RKO (cell line): ENCODE measurements at regions not wholly inside any gene's neighbourhood (a gene's known extent, or its start where the extent isn't known, plus 50 kb on each side); places are given as distances from the start of the nearest gene placed in this dataset.
"Not testable (repeated sequence)": the region's sequence is repeated elsewhere in the genome, so short reads cannot be mapped to it uniquely, and the experiment has no call there.

Experiments used
- DNase-seq: peaks from one replicate; pipeline ENCODE4 v3.0.0-alpha.2; 2016; ENCODE audit warnings: low spot score

DNA sequence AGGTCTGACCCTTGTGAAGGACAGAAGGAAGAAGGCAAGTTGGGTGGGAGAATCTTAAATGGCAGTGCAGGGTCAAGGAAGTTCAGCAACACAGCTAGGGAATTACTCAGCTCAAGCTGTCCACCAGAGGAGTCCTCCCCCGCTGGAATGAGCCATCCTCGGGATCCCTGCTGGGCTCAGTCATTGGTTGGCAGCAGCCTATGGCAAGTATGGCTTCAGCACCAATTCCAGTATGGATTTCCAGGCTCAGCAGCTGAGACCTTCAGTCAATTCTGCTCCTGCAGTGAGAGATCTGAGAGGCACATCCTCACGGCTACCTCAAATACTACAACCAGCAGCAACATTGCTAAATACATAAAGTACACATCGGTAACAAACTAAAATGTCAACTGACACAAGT, 280.6 kb upstream of the PIK3R1 start:
- DNase-seq: peak; percentile 20

DNA sequence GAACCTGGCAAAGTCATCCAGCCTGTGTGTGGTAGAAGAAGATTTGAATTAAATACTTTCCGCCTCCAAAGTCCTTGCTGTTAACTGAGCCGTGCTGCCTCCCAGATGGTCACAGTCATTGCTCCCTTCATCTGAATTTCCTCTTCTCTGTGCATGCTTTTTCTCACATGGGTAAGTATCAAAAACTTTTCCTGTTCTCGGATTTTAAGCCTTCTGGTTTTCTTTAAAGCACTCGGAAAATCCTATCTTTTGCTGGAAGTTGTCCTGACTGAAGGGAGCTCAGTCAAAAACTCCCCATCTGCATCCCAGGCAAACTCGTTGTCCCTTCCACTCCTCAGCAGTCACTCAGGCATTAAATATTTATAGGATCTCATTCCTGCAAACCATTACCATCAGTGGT, 290.0 kb upstream of the PIK3R1 start:
- DNase-seq: no peak

DNA sequence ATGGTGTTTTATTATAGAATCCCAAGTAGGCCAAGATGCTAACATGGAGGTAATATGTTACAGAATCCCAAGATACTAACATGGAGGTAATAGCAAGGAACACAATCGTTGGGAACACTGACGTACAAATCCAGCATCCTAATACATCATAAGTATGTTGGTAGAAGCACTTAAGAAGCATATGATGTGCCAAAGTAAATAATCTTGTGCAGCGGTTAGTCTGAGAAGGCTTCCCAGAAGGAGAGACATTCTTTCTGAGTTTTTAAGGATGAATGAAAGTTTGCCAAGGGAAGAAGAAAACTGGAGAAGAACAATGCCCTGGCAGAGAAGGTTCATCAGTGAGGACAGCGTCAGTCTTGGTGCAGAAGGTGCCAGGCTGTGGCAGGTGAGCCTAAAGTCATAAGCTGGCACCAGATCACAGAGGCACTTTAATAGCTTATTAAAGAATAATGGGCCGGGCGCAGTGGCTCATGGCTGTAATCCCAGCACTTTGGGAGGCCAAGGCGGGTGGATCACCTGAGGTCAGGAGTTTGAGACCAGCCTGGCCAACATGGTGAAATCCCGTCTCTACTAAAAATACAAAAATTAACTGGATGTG, 294.5 kb upstream of the PIK3R1 start:
- DNase-seq: no peak

DNA sequence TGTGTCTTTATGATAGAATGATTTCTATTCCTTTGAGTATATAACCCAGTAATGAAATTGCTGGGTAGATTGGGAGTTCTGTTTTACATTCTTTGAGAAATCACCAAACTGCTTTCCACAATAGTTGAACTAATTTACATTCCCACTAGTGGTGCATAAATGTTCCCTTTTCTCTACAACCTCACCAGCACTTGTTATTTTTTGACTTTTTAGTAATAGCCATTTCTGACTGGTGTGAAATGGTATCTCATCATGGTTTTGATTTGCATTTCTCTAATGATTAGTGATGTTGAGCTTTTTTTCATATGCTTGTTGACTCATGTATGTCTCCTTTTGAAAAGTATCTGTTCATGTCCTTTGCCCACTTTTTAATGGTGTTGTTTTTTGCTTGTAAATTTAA, 296.0 kb upstream of the PIK3R1 start:
- DNase-seq: not testable (repeated sequence)

DNA sequence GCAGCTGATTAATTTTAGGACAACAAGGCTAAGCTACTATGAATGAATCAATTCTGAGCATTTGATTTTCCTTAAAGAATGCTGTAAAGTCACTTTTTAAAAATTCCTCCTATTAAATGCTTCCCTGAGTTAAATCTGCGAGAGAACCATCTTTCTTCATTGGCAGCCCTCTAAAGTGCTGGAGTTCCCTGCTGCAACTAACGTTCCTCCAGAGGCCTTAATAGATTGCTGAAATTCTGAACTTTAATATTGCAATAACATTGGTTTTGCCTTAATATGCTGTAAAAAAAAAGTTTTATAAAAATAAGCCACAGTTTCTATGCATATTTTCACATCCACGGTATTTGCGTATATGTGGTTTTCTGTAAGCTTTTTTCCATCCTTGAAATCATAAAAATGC, 298.0 kb upstream of the PIK3R1 start:
- no peak for DNase-seq

DNA sequence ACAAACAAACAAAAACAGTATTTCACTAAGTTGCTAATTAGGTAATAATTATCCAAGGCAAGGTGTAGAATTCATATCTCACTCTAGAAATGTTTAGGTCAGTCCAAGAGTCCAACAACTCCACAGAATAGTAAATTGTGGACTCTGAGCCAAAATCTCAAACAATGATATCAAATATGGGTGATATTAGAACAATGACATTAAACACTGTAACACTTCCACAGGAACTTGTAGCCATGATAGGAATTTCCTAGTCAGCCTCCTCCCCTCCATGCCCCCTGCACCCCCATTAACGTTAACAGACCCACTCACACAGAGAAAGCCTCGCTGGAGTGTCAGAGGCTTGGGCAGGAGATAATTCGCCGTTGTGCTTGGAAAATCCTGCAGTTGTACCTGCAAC, 305.0 kb upstream of the PIK3R1 start:
- DNase-seq: no peak

DNA sequence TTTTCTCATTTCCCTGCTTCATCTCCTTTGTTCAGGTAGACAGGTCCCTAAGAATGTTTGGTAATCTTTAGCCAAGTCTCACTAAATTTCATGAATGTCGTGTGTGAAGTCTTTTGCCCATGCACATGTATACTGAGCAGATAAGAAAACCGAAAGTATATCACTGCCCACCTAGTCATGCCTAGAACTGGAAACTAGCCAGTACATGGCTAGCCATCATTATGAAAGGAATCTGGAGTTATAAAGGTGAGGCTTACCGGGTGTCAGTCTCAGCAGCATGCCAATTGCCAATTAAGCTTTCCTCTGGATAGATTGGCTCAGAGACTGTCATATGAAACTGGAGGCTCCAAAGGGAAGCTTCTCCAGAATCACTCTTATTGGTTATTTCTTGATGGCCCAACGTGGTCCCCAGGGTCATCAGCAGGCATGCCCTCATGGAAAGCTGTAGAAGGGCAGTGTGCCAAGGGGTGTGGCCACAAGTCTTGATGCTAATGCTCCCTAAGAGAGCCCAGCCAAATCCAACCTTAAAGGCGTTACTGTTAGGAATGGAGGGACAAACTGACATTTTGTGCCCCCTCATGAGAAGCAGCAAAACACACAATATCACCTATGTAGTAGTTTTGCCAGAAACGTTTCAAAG, 307.3 kb upstream of the PIK3R1 start:
- no peak for DNase-seq

DNA sequence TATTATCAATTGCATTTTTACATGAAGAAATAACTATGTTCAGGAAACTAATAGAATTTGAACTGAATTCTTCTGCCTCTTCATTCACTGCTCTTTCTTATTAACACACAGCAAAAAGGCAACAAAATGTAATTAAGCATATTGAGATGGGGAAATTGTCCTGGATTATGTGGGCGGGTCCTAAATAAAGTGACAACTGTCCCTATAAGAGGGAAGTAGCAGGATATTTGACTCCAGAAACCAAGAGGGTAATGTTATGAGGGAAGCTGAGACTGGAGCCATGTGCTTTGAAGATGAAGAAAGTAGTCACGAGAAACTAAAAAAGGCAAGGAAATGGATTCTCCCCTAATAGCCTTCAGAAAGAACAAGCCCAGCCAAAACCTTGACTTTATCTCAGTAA, 311.2 kb upstream of the PIK3R1 start:
- DNase-seq: no peak

DNA sequence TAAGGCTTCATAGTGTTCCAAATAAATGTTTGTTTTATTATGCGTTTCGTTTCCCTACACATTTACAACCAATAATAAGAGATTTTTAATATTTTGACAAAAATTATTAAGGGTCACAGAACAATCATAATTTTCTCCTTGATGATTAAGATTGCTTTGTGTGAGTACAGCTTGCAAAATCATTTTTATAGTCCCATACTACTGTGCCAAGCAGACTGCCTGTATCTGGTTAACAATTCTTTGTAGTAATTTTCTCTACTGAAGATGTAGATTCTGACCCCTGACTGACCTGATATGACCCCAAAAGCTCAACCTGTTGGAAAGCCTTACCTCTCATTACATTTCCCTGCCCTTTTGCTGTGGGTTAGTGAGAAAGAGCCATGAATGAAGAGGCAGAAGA, 311.9 kb upstream of the PIK3R1 start:
- DNase-seq: no peak

DNA sequence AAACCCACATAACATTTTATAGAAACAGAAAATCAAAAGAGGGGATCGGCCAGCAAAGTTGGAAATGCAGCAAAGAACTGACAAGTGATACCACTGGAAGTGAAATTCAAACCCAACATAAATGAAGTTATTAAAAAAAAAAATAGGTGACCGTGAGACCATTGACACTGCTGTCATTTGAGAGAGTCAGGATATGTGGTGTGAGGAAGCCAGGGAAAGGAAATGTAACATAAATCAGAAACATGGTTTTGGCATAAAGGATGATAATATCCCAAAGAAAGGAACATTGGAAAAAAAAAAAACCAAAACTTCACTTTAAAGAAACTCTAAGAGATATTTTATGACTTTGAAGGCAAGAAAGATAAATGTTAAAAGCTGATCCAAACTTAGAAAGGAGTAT, 312.4 kb upstream of the PIK3R1 start:
- DNase-seq: no peak

DNA sequence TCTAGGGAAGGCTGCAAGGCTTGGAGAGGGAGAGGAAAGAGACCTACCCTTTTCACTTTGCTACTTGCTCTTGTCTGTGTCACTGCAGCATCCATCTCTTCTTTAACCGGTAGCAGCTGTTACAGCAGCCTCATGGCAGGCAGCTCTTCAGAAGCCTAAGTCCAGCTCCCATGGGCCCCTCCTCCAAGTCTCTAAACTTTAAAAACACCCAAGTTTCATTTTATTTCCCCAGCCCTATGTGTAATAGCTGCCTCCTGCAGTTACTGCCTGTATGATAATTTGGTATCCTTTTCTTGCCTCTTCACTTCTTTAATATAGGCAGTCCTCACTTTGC, 313.1 kb upstream of the PIK3R1 start:
- DNase-seq: no peak

DNA sequence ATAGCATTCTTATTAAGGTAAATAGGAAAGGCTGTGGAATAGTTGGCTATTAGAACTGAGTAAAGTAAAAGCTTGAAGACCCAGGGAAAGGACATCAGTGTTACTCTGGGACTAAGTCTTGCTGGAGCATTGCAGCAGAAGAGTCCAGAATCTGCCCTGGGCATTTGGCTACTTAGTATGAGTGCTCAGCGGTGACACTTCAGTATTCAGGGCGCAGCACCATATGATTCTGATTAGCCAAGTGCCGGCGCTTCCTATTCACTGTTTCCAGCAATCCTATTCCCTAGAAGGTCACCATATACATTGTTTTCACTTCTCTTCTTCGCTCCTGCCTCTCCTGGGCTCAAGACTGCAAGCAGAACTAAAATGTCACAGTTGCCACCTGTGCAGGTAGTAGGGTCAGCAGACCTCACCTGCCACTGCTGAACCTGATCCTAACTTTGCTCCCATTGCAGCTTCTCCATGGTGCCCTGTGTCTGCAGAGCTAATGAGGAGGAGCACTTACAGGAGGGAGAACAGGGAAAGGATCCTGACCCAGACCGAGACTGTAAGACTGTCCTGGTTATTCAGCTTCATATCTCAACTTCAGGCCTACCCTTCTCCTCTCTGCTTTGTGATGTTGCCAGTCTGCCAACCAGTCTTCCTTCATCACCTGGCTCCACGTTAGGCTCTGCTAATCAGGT, 313.6 kb upstream of the PIK3R1 start:
- DNase-seq: no peak

DNA sequence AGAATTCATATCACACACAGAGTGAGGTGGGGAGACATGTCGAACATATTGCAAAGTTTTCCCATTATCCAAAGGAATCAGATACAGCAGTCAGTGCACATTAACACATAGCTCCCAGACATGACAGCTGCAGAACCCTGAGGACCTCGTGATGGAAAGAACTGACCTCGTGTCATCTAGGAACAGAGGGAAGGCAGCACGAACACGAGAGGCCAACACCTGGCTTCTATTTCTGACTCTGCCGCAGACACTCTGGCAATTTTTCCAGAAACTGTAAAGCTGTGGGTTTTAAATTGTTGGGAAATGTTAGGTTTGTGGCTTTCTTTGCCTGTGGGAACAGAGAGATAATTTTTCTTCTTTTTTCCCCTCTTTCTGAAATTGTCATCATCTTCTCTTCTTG, 315.0 kb upstream of the PIK3R1 start:
- DNase-seq: no peak

DNA sequence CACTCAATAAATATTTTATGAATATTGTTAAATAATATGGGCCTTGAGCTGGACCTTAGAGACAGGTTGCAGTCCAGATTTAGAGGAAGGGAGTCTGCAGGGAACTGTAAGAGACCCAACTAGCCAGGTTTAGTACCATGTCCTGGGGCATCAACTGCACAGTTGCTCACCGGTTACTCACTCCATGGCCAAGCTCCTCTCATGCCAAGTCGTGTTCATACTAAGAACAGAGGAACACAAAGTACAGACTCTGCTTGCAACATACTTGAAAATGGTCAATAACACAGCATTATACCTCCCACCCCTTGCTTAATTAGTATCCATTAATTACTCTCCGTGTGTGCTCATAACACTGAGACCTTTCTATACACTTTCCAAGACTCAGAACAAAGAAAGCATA, 317.6 kb upstream of the PIK3R1 start:
- no peak for DNase-seq

DNA sequence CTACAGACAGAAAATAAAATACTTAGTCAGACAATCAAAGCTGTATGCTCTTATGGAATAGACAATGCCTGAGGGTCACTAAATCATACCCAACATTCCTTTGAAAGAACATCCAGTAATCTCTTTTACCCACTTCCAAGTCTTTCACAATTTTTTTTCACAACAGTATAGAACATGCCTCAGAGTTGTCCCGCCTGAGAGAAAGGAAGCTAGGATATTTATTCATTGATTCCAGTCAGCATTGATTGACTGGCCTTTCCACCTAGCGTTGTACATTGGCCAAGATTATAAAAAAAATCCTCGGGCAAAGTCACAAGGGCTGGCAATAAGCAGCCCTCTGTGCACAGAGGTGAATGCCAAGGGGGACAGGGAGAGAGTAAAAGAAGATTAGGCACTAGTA, 318.1 kb upstream of the PIK3R1 start:
- DNase-seq: no peak

DNA sequence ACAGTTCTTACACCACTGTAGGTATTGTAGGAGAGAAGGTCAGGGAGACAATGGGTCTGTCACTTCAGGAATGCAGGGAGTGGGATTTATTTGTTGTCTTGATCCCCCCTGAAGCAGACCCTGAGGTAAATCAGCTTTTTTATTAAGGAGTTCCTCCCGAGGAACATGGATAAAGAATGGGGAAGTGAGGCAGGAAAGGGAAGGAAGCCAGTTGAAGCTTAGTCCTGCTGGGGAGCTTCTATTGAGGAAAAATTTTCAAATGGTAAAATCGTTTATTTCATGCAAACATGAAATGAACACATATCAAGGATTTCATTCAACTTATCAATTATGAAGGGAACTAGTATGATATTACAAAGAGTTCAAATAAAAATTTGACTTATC, 318.6 kb upstream of the PIK3R1 start:
- no peak for DNase-seq

DNA sequence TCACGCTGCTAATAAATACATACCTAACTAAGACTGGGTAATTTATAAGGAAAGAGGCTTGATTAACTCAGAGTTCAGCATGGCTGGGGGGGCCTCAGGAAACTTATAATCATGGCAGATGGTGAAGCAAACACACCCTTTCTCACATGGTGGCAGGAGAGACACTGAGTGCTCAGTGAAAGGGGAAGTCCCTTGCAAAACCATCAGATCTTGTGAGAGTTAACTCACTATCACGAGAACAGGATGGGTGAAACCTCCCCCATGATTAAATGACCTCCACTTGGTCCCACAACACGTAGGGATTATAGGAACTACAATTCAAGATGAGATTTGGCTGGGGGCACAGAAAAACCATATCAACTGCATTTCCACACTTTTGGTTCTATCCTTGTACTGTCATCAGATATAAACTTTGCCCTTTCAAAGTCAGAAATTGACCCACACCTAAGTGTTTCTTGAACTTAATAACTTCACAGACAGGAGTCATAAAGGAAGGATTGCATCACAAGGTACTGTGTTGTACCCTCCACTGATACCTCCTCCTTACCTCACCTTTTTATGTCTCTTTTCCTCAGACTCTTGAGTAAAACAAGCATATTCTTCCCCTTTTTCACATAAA, 319.1 kb upstream of the PIK3R1 start:
- DNase-seq: no peak

DNA sequence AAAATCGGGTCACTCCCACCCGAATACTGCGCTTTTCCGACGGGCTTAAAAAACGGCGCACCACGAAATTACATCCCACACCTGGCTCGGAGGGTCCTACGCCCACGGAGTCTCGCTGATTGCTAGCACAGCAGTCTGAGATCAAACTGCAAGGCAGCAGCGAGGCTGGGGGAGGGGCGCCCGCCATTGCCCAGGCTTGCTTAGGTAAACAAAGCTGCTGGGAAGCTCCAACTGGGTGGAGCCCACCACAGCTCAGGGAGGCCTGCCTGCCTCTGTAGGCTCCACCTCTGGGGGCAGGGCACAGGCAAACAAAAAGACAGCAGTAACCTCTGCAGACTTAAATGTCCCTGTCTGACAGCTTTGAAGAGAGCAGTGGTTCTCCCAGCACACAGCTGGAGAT, 325.7 kb upstream of the PIK3R1 start:
- not testable (repeated sequence) for DNase-seq

DNA sequence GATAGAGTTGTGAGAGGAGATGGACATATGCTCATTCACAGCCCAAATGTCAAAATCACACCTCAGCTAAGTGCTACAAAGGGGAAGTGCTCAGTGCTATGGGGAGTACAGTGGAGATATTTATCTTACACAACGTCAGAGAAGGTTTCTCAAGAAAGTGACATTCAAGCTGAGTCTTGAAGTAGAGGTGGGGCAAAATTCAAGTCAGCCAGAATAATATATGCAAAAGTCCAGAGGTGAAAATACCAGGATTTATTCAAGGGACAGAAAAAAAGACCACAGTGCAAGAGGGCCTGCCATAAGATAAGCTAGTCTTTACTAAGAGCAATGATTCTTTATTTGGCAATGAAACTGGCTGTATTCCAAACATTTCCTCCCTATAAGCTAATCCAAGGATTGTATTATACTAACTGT, 327.8 kb upstream of the PIK3R1 start:
- DNase-seq: no peak

DNA sequence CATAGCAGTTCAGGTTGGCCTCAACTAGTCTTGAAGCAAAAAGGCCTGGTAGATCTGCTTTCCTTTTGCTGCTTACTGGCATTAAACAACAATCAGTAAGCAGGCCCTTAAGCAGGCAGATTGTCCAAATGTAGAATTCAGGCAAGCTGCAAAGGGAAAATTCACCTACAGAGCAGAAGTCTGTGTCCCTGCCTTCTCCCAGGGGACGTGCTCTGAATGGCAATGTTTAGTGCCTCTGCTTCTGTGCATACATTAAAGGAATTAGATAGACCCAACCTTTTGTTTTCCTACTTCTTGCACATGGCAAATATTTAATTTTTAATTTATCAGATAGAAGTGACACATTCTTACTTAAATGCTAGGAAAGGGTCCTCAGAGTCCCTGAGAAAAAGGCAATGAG, 328.8 kb upstream of the PIK3R1 start:
- no peak for DNase-seq

DNA sequence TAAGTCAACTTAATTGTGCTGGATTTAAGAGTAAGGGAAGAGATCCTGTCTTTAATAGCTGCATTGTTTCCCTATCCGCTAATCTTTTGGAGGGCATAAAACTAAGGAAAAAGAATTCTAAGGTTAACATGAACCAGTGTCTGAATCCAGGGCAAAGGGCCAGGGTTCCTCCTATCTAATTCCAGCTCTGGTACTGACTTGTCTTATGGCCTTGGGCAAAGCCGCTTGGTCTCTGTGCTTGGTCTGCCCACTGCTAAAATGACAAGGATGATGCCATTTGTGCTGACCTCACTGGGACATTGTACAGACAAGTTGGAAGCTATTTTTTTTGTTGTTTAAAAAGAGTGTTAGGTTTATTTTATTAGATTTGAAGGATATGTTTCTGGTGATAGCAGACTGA, 334.7 kb upstream of the PIK3R1 start:
- DNase-seq: no peak

DNA sequence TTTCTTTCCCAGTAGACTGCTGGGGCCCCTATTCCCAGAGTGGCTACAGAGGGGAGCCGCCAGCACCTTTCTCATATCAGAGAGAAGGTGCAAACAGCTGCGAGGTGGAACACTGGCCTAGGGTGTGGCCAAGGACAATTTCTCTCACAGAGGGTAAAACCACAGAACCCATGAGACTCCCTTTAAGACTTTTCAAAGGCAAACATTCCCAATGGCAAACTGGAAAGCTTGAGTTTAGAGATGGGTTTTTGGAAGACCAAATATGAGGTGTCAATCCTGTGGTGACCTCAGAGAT, 335.1 kb upstream of the PIK3R1 start:
- DNase-seq: no peak

DNA sequence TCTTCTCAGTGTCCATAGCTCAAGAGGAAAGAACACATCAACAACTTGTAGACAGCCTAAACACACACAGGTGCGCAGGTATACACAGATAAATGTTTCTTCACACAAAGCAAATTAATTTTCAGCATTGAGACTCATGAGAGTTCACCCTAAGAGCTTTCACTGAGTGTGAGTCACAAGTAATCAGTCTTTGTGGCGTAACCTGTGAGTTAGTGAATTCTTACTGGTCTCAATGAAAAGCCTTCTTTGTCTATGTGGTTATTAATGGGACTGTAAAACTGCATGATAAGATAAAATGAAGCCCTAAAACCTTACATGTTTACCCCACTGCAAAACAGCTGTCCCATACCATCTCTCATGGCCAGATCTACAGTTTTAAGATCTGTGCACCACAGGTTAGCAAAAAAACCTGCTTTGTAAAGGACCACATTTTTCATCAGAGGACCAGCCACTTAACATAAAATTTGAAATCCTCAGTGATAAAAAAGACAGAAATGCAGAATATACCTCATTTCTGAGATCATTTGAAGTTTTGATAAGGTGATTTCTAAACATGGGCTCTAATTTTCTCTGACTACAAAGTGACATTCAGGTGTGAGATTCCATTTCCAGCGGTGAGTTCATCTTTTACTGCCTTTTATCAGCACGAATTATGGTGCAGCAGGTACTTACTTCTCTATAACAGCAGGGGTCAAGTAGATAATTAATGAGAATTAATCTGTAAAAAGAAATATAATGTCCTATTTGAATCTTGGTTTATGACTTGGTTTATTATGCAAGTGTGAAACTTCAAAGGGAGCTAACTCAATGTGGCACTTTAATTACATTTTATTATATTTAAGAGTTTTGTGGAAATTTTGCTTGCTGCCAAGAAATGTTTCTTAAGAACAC, 335.7 kb upstream of the PIK3R1 start:
- DNase-seq: peak; percentile 4
